NK-92 treated with Interleukin-12 subunit alpha and Interleukin-12 subunit beta, amount 100 ng/mL, for 24 hours (cell line): ENCODE measurements at regions not wholly inside any gene's neighbourhood (a gene's known extent, or its start where the extent isn't known, plus 50 kb on each side); places are given as distances from the start of the nearest gene placed in this dataset.
"Not testable (repeated sequence)": the region's sequence is repeated elsewhere in the genome, so short reads cannot be mapped to it uniquely, and the experiment has no call there.

Source experiments
- DNase-seq: peaks from one replicate; lab custom pipeline; 2025; lab: John Stamatoyannopoulos, UW

DNA sequence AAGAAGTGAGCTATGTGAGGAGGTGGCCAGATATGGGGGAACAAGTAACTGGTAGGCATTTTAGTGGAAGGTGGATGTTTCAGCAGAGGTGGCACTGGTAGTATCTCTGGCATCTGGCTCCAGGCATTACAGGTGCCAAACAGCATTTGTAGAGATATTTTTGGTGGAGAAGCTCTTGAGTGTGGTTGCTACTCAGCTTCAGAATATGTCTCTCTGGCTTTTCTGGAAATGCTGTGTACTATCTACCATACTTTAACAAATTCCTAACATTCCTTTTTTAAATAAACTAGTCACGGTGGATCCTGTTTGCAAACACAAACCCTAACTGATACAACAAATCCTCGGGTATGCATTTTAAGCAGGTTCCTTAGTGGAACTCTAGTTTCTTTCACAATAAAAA is 128.0 kb downstream of the BARX2 start:
- no peak for DNase-seq

DNA sequence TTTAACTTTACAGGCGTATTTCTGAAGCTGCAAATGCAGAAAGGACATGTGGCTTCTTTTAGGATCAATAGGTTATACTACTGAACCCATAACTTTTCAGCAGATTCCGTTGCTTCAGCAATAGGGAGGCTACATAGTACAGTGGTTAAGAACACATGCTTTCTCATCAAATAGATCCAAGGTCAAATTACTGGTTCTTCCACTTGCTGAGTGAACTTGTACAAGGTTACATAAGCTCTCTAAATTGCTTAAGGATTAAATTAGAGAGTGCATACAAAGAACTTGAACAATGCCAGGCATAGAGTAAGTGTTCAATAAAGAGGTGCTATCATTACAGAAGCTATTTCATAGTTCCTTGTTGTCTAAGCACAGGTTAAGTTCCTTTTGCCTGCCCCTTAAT is 129.6 kb downstream of the BARX2 start:
- DNase-seq: no peak

GRCh38 chr11:129508163-129508562 is 132.5 kb downstream of the BARX2 start:
- DNase-seq: no peak

DNA sequence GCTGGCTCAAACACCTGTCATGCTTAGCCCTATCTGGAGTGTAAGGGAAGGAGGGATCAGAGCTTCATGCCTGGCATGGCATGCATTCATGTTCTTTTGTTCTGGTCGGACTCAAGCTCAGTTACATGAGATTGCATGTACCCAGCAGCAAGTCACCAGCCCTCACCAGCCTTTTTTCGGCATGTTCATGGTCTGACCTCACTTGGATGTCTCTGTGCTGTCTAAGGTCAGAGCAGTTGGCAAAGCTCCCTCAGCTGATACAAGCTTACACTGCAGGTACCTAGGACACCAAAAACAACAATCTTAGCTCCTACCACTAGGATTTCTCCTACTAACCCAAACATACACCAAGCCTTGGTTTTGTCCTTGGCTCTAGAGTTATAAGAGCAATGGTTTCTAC is 152.6 kb downstream of the BARX2 start:
- DNase-seq: no peak

DNA sequence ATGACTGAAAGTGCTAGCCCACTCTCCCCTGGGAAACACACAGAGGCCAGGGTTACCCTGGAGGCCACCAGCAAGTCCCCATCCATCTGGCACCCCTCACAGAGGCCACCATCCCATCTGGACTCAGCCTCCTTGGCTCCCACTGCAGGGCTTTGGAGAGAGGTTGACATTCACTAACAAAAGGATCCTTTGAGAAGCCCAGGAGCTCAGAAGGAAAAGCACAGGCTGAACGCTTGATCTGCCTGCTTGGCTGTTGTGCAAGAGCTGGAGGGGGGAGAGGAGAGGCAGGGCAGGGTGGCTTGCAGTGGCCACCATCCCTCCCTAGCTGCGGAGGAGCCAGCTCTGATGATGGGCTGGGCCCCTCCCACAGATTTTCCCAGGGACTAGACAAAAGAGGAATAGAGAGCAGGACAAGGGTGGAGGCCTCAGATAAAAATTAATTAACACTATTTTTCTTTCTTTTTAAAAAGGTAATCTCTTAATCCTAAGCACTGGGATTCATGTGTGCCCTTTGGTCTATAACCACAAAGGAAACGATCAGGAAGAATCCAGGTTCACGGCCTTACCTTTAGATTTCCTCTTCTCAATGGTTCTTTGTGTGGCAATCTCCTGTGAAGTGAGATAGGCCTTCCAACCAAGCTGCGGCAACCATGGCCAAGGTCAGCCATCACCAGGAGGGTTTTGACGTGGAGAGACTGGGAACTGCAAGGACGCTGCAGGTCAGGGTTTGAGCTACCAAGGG is 154.7 kb downstream of the BARX2 start:
- DNase-seq: no peak

- DNase-seq: no peak
Measured at GRCh38 chr11:129533395-129533794, 157.7 kb downstream of the BARX2 start.

DNA sequence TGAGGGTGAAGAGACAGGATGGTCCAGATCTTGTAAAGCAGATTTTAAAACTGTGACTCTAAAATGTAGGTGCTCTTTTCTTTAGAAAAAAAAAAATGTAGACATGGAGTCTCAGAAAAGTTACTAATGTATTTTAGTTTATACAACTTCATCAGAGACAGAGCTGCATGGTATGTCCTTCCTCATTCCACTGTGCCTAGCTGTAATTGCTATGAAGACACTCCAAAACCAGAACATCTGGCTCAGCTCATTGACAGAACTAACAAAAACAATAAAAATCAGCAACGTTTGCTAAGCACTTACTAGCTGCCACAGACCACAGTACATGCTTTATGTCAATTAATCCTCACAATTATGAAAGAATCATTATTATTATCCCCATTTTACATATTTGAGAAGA is 160.7 kb downstream of the BARX2 start:
- DNase-seq: no peak

DNA sequence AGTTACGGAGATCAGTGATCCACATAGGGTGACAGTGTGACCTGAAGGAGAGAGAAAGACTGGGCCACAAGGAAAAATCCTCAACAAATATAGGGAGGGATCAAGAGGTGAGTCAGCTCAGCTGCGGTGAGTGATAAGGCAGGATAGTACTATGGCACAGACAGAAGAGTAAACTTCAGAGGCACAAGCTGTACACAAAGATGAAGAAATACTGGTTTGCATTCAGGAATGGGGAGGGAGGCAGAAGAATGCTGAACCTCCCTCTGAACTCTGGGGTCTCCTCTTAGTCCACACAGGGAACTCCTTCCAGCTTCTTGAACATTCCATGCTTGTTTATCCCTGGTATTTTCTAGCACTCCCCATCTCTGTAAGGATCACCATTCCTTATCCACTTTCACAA is 162.7 kb downstream of the BARX2 start:
- DNase-seq: no peak

GRCh38 chr11:129543515-129544290 is 168.1 kb downstream of the BARX2 start:
- DNase-seq: no peak

- no peak for DNase-seq
Measured at GRCh38 chr11:129544691-129545090, 169.0 kb downstream of the BARX2 start.

DNA sequence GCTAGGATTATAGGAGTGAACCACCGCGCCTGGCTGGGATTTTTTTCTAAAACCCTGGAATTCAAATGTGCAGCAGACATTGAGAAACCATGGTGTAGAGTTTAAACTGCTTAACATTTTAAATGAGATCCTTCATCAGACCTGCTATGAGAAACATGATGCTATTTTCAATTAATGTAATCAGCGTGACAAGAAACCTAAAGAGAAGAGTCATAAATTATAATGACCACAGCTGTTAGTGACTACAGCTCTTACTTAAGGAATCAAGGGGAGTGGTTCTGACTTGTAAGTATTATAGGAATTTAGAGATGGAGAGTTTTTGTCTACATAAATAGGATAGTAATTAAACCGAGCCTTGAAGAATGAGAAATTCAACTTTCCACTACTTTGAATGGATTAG is 170.6 kb downstream of the BARX2 start:
- DNase-seq: no peak

DNA sequence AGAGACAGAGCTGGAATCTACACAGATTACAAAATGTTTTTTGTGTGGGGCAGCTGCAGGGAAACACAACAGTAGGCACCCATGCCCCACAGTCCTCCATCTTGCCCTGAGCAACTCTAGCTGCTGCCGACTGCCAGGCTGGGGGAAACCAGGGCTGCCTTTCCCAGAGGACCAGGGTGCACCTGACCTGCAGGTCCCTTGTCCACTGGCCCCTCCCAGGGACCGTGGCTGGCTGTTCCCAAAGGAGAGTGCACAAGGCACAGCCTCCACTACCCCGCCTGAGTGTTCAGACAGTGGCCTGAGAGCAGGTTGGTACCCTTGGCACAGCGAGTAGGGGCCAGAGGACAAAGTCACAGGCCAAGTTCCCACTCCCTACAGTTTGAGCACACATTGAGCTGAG is 181.8 kb downstream of the BARX2 start:
- no peak for DNase-seq

DNA sequence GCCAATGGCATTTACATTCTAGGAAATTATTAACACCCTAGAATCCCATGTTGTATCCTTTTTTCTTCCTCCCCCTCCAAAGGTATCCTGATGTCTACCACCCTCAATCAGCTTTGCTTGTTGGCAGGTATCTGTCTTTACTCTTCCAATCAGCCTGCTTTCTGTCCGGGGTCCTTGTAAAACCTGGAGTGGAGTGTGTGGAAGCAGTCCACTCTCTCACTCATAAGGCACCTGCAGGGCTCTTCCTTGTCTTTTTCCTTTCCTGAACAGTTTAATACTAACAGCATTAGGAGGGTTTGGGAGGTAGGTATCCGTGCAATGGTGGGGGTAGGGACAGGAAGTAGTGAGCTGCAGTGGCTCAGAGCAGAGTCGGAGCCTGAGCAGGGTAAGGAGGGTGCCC is 193.4 kb downstream of the BARX2 start:
- no peak for DNase-seq

DNA sequence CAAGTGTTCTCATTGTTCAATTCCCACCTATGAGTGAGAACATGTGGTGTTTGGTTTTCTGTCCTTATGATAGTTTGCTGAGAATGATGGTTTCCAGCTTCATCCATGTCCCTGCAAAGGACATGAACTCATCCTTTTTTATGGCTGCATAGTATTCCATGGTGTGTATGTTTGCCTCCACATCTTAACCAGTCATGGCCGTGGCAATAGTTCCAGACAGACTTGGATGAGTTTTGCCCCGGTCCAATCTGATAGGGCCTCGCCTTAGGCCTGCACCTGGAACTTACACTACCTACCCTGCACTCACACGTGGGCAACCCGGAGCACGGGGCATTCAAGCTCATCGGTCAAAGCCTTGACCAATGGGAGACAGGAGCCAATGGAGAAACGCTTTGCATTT is 197.0 kb downstream of the BARX2 start:
- not testable (repeated sequence) for DNase-seq

GRCh38 chr11:129573161-129573560 is 197.5 kb downstream of the BARX2 start:
- no peak for DNase-seq

DNA sequence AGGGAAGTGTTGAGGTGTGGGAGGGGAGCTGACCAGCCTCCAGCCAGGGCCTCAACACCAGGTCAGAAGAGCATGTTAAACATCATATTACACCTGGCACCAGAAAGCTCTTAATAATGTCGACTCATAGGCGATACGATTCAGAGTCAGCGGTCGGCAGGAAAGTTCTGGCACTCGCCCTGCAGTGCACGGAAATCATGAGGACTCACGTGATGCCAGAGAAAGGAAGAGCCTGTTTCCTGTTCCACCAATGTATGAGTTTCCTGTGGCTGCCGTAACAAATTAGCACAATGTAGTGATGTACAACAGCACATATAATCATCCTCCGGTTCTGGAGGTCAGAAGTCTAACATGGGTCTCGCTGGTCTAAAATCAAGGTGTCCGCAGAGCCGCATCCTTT is 198.8 kb downstream of the BARX2 start:
- no peak for DNase-seq

- DNase-seq: no peak
Measured at GRCh38 chr11:129576652-129577051, 201.0 kb downstream of the BARX2 start.

GRCh38 chr11:129578006-129578405 is 202.4 kb downstream of the BARX2 start:
- no peak for DNase-seq

DNA sequence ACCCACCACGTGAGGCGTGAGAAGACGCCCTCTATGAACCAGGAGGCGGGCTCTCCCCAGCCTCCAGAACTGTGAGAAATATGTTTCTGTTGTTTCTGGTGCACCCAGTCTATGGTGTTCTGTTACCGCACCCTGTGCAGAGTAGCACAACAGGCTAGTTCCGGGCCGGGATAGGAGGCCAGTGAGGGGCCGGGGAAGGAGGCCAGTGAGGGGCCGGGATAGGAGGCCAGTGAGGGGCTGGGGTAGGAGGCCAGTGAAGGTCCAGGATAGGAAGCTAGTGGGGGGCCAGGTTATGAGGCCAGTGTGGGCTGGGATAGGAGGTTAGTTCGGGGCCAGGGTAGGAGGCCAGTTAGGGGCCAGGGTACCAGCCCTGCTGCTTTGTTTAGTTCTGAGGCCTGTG is 204.6 kb downstream of the BARX2 start:
- DNase-seq: no peak

DNA sequence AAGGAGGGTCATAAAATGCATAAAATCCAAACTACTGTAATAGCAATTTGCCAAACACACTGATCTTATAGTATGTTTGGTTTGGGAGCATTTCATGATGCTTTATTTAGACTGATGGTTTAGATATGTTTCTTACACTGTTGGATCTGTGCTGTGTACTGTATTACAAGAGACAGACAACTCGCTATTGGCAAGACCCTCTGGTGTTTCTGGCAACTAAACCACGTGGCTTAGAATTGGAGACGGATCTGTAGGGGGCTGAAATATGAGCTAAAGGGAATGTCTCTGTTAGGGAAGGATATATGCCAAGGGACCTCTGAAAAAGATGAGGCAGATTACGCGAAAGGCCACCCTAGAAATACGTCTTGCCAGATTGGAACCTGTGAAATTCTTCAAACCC is 208.7 kb downstream of the BARX2 start:
- DNase-seq: no peak

DNA sequence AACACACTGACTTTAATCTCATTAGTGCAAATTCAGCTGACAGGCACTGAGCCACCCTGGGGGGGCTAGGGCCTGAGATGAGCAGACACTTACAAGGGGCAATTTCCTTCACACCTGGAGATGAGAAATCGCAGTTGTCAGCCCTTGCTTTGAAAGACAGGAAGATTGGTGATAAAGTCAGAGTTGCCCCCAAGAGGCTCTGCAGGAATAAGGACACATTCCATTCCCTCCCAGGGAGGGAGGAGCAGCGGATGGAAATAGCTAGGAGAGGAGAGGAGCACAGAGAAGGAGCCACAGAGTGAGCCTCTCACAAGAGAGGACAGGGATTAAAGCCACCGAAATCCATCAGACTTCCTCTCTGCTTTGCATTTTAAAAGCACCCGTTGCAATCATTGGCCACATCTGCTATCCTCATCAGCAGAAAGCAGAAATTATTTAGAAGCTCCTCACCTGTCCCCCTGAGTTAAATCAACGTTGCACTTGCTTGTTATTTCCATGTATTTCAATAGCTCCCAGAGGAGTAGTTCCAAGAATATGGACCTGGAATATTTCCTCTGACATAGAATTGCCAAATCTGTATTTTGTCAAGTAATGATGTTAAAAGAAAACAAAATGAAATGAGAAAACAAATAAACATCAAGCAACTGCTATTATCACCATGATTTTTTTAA is 213.7 kb downstream of the BARX2 start:
- no peak for DNase-seq

DNA sequence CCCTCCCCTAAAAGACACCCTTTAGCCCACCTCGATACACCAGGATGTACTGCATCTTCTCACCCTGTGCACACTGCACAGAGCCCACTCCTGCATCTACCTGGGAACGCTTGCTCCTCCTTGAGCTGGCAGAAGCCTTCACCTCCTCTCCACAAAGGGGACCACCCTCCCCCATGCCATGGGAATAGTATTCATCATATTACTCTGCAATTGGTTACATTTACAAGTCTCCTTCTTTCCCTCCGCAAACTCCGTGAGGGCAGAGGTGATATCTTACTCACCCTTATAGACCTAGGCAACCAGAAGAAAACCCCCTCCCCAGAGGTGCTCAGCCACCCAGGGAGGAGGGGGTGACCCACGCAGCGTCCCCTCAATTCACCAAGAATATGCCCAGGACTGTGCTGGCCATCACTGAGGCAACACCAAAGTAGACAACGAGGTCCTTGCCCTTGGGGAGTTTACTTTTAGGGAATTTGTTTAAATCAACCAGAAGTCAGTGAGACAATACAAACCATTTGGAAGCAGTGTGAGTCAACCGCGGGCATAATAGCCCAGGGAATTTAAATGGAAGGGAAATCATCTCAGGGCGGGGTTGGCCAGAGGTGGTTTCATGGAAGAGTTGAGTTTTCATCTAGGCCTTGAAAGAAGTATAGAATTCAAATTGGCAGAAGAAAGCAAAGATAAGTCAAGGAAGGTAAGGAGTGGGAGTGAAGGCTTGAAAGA is 214.5 kb downstream of the BARX2 start:
- no peak for DNase-seq
